ENCODE measurements at regions not wholly inside any gene's neighbourhood (a gene's known extent, or its start where the extent isn't known, plus 50 kb on each side); places are given as distances from the start of the nearest gene placed in this dataset.

GRCh38 chr9:99588747-99589146 lies 232.9 kb upstream of the NR4A3 start:
- Histone ChIP-seq H3K4me3 (ENCODE audit: low read depth, low read length, poor library complexity, severe bottlenecking) (no peak overlapping the region), H3K9me3 (ENCODE audit: low read length) (no peaks in the 10 kb centered on the region), H3K9me2 (ENCODE audit: low read depth, low read length) (no peaks in the 10 kb centered on the region), H4K20me1 (ENCODE audit: insufficient read depth, low read length) (no peaks in the 10 kb centered on the region), H3K4me1 (ENCODE audit: insufficient read depth, low read length, severe bottlenecking) (peaks cover 5% of the 10 kb centered on the region), H3K4me2 (ENCODE audit: low read length) (no peak overlapping the region), H3K36me3 (ENCODE audit: insufficient read depth, low read length) (no peaks in the 10 kb centered on the region), H2AFZ (ENCODE audit: low read length) (no peak overlapping the region), H3K79me2 (ENCODE audit: insufficient read depth, low read length) (no peaks in the 10 kb centered on the region), H3K27ac (ENCODE audit: low read depth, low read length, poor library complexity, severe bottlenecking) (no peak overlapping the region), H3F3A (ENCODE audit: insufficient read depth, low read length) (no peaks in the 10 kb centered on the region), H3K27me3 (ENCODE audit: insufficient read depth, low read length) (no peaks in the 10 kb centered on the region), H3K9ac (ENCODE audit: low read length) (no peak overlapping the region)
- no peak for TF ChIP-seq EZH2 (IDR thresholded peaks at IDR 0.05; ENCODE audit: borderline replicate concordance, low read length)
- no peak for TF ChIP-seq CTCF (IDR thresholded peaks at IDR 0.05; ENCODE audit: low read length)

- Histone ChIP-seq H3K4me1 (ENCODE audit: insufficient read depth, low read length, severe bottlenecking) (peaks cover 5% of the 10 kb centered on the region), H3K4me3 (ENCODE audit: low read depth, low read length, poor library complexity, severe bottlenecking) (no peak overlapping the region), H4K20me1 (ENCODE audit: insufficient read depth, low read length) (no peaks in the 10 kb centered on the region), H3K27me3 (ENCODE audit: insufficient read depth, low read length) (no peaks in the 10 kb centered on the region), H3F3A (ENCODE audit: insufficient read depth, low read length) (no peaks in the 10 kb centered on the region), H3K79me2 (ENCODE audit: insufficient read depth, low read length) (no peaks in the 10 kb centered on the region), H3K9me3 (ENCODE audit: low read length) (no peaks in the 10 kb centered on the region), H3K9me2 (ENCODE audit: low read depth, low read length) (no peaks in the 10 kb centered on the region), H2AFZ (ENCODE audit: low read length) (no peak overlapping the region), H3K4me2 (ENCODE audit: low read length) (no peak overlapping the region), H3K36me3 (ENCODE audit: insufficient read depth, low read length) (no peaks in the 10 kb centered on the region), H3K27ac (ENCODE audit: low read depth, low read length, poor library complexity, severe bottlenecking) (no peak overlapping the region), H3K9ac (ENCODE audit: low read length) (no peak overlapping the region)
- TF ChIP-seq CTCF (IDR thresholded peaks at IDR 0.05; ENCODE audit: low read length) (no peak), EZH2 (IDR thresholded peaks at IDR 0.05; ENCODE audit: borderline replicate concordance, low read length) (no peak)
Observed at GRCh38 chr9:99590410-99590809, 231.3 kb upstream of the NR4A3 start.

GRCh38 chr9:99590840-99591239 lies 230.8 kb upstream of the NR4A3 start:
- H3K79me2 ChIP-seq (ENCODE audit: insufficient read depth, low read length), result no peaks in the 10 kb centered on the region
- no peak overlapping the region for H3K27ac ChIP-seq (ENCODE audit: low read depth, low read length, poor library complexity, severe bottlenecking)
- TF ChIP-seq EZH2 (IDR thresholded peaks at IDR 0.05; ENCODE audit: borderline replicate concordance, low read length) (no peak), CTCF (IDR thresholded peaks at IDR 0.05; ENCODE audit: low read length) (no peak)
- peaks cover 5% of the 10 kb centered on the region for H3K4me1 ChIP-seq (ENCODE audit: insufficient read depth, low read length, severe bottlenecking)
- H3K4me2 ChIP-seq (ENCODE audit: low read length), result no peak overlapping the region
- H3K27me3 ChIP-seq (ENCODE audit: insufficient read depth, low read length), result no peaks in the 10 kb centered on the region
- H3K9ac ChIP-seq (ENCODE audit: low read length), result no peak overlapping the region
- H3F3A ChIP-seq (ENCODE audit: insufficient read depth, low read length), result no peaks in the 10 kb centered on the region
- no peaks in the 10 kb centered on the region for H3K36me3 ChIP-seq (ENCODE audit: insufficient read depth, low read length)
- H2AFZ ChIP-seq (ENCODE audit: low read length), result no peak overlapping the region
- no peaks in the 10 kb centered on the region for H3K9me3 ChIP-seq (ENCODE audit: low read length)
- no peak overlapping the region for H3K4me3 ChIP-seq (ENCODE audit: low read depth, low read length, poor library complexity, severe bottlenecking)
- no peaks in the 10 kb centered on the region for H3K9me2 ChIP-seq (ENCODE audit: low read depth, low read length)
- no peaks in the 10 kb centered on the region for H4K20me1 ChIP-seq (ENCODE audit: insufficient read depth, low read length)
